HG03575 (cell line): ENCODE measurements at regions not wholly inside any gene's neighbourhood (a gene's known extent, or its start where the extent isn't known, plus 50 kb on each side); places are given as distances from the start of the nearest gene placed in this dataset.
"Not testable (repeated sequence)": the region's sequence is repeated elsewhere in the genome, so short reads cannot be mapped to it uniquely, and the experiment has no call there.

Source experiments
- ATAC-seq: cut with Tn5 transposase; IDR thresholded peaks from one replicate; pipeline ENCODE4 v1.9.1; 2021; ENCODE audit not compliant: unreplicated experiment, insufficient number of reproducible peaks, low FRiP score; ENCODE audit errors: extremely low read depth

- ATAC-seq, result no peak
Observed at GRCh38 chr6:150299873-150300485, 68.8 kb upstream of the IYD start.

- peak; percentile 85 for ATAC-seq
Observed at GRCh38 chr6:150301846-150302519, 66.8 kb upstream of the IYD start.

- ATAC-seq, result no peak
Observed at GRCh38 chr6:150302520-150303176, 66.2 kb upstream of the IYD start.

- ATAC-seq, result no peak
Observed at GRCh38 chr6:150303256-150303655, 65.6 kb upstream of the IYD start.

- ATAC-seq, result no peak
Observed at GRCh38 chr6:150304429-150304828, 64.4 kb upstream of the IYD start.

GRCh38 chr6:150306290-150306689 is 62.5 kb upstream of the IYD start:
- no peak for ATAC-seq

- no peak for ATAC-seq
Observed at GRCh38 chr6:150307520-150307919, 61.3 kb upstream of the IYD start.

- no peak for ATAC-seq
Observed at GRCh38 chr6:150308812-150309645, 59.8 kb upstream of the IYD start.

GRCh38 chr6:150310539-150310938 is 58.3 kb upstream of the IYD start:
- no peak for ATAC-seq

- not testable (repeated sequence) for ATAC-seq
Observed at GRCh38 chr6:150311149-150311944, 57.5 kb upstream of the IYD start.

GRCh38 chr6:150312395-150312794 is 56.4 kb upstream of the IYD start:
- no peak for ATAC-seq

- ATAC-seq, result no peak
Observed at GRCh38 chr6:150312844-150313584, 55.8 kb upstream of the IYD start.

- no peak for ATAC-seq
Observed at GRCh38 chr6:150313781-150314180, 55.0 kb upstream of the IYD start.

GRCh38 chr6:150314230-150315188 is 54.3 kb upstream of the IYD start:
- no peak for ATAC-seq

- ATAC-seq, result no peak
Observed at GRCh38 chr6:150315626-150316025, 53.2 kb upstream of the IYD start.

- ATAC-seq, result no peak
Observed at GRCh38 chr6:150316936-150317335, 51.9 kb upstream of the IYD start.
